ENCODE measurements at regions not wholly inside any gene's neighbourhood (a gene's known extent, or its start where the extent isn't known, plus 50 kb on each side); places are given as distances from the start of the nearest gene placed in this dataset.

DNA sequence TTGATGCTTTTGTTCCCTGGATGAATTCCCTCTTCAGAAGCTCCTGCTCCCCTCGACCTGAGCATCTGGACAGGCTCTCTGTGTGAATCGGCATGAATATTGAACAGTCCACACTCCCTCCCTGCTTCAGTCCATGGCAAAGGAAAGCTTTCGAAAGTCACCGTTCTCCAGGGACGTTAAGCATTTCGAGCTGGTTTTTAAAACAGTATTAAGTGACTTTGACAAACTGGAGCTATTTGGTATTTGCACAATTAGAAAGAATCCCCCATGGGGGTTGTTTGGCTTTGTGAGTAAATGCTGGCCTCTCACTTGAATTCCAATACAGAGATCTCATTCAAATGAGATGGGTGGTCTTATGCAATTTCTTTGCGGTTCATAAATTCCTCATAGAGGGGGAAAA is 85.3 kb upstream of the TIAM2 start (continued):
- TF ChIP-seq, protein P1, sequence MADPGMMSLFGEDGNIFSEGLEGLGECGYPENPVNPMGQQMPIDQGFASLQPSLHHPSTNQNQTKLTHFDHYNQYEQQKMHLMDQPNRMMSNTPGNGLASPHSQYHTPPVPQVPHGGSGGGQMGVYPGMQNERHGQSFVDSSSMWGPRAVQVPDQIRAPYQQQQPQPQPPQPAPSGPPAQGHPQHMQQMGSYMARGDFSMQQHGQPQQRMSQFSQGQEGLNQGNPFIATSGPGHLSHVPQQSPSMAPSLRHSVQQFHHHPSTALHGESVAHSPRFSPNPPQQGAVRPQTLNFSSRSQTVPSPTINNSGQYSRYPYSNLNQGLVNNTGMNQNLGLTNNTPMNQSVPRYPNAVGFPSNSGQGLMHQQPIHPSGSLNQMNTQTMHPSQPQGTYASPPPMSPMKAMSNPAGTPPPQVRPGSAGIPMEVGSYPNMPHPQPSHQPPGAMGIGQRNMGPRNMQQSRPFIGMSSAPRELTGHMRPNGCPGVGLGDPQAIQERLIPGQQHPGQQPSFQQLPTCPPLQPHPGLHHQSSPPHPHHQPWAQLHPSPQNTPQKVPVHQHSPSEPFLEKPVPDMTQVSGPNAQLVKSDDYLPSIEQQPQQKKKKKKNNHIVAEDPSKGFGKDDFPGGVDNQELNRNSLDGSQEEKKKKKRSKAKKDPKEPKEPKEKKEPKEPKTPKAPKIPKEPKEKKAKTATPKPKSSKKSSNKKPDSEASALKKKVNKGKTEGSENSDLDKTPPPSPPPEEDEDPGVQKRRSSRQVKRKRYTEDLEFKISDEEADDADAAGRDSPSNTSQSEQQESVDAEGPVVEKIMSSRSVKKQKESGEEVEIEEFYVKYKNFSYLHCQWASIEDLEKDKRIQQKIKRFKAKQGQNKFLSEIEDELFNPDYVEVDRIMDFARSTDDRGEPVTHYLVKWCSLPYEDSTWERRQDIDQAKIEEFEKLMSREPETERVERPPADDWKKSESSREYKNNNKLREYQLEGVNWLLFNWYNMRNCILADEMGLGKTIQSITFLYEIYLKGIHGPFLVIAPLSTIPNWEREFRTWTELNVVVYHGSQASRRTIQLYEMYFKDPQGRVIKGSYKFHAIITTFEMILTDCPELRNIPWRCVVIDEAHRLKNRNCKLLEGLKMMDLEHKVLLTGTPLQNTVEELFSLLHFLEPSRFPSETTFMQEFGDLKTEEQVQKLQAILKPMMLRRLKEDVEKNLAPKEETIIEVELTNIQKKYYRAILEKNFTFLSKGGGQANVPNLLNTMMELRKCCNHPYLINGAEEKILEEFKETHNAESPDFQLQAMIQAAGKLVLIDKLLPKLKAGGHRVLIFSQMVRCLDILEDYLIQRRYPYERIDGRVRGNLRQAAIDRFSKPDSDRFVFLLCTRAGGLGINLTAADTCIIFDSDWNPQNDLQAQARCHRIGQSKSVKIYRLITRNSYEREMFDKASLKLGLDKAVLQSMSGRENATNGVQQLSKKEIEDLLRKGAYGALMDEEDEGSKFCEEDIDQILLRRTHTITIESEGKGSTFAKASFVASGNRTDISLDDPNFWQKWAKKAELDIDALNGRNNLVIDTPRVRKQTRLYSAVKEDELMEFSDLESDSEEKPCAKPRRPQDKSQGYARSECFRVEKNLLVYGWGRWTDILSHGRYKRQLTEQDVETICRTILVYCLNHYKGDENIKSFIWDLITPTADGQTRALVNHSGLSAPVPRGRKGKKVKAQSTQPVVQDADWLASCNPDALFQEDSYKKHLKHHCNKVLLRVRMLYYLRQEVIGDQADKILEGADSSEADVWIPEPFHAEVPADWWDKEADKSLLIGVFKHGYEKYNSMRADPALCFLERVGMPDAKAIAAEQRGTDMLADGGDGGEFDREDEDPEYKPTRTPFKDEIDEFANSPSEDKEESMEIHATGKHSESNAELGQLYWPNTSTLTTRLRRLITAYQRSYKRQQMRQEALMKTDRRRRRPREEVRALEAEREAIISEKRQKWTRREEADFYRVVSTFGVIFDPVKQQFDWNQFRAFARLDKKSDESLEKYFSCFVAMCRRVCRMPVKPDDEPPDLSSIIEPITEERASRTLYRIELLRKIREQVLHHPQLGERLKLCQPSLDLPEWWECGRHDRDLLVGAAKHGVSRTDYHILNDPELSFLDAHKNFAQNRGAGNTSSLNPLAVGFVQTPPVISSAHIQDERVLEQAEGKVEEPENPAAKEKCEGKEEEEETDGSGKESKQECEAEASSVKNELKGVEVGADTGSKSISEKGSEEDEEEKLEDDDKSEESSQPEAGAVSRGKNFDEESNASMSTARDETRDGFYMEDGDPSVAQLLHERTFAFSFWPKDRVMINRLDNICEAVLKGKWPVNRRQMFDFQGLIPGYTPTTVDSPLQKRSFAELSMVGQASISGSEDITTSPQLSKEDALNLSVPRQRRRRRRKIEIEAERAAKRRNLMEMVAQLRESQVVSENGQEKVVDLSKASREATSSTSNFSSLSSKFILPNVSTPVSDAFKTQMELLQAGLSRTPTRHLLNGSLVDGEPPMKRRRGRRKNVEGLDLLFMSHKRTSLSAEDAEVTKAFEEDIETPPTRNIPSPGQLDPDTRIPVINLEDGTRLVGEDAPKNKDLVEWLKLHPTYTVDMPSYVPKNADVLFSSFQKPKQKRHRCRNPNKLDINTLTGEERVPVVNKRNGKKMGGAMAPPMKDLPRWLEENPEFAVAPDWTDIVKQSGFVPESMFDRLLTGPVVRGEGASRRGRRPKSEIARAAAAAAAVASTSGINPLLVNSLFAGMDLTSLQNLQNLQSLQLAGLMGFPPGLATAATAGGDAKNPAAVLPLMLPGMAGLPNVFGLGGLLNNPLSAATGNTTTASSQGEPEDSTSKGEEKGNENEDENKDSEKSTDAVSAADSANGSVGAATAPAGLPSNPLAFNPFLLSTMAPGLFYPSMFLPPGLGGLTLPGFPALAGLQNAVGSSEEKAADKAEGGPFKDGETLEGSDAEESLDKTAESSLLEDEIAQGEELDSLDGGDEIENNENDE (IDR thresholded peaks at IDR 0.05; ENCODE audit: insufficient replicate concordance, low read length), result peak; percentile 33

Data from H1 (cell line).